ENCODE measurements at regions not wholly inside any gene's neighbourhood (a gene's known extent, or its start where the extent isn't known, plus 50 kb on each side); places are given as distances from the start of the nearest gene placed in this dataset.

DNA sequence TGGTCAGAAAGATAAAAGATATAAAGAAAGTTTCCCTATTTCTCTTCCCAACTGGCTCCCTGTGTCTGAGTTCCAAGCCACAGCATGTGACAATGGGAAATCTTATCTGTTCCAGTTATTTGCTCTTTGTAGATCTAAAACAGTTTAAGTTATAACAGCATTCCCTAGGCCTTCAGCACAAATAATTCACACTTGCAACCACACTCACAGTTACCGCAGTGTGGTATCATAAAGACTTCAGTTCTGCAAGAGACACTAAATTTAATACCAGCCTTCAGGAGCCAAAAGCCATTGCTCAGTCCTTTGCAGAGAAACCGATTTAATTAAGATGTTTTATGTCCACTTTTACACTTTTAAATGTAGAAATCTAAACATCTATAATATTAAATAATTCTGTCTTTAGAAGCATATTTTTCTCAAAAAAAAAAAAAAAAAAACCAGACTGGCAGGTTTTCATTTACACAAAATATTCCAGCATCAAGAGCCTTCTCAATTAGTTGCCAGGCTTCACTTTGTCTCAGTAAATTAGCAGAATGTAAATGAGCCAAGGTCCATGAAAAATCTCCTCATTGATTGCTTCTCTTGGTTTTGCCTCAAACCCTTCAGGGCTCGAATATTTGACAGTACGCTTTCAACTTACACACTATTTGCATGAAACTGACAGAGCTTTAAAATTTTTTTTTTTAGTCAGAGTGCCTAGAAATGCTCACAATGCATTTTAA lies 300.0 kb upstream of the DDI1 start:
- DNase-seq = no peak

GRCh38 chr11:103737037-103737622 lies 299.3 kb upstream of the DDI1 start:
- DNase-seq = no peak

DNA sequence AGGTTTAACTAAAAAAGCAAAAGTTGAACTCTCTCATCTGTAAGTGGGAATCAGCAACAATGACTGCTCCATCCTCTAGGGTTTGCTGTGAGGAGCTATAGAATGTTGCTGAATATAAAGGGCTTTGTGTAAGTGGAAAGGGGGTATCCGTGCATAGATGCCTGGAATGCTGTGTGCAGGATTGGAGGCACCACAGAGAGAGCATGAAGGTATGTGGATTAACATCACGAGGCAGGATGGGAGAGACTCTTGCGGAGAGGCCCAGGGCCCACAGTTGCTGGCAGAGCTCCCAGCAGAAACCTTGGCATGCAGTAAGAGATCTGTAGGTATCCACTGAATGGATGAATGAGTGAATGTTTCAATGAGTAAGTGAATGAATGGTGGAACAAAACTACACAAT lies 298.7 kb upstream of the DDI1 start:
- no peak for DNase-seq

- peak; percentile 55 for DNase-seq
Measured at GRCh38 chr11:103739074-103739796, 297.2 kb upstream of the DDI1 start.

DNA sequence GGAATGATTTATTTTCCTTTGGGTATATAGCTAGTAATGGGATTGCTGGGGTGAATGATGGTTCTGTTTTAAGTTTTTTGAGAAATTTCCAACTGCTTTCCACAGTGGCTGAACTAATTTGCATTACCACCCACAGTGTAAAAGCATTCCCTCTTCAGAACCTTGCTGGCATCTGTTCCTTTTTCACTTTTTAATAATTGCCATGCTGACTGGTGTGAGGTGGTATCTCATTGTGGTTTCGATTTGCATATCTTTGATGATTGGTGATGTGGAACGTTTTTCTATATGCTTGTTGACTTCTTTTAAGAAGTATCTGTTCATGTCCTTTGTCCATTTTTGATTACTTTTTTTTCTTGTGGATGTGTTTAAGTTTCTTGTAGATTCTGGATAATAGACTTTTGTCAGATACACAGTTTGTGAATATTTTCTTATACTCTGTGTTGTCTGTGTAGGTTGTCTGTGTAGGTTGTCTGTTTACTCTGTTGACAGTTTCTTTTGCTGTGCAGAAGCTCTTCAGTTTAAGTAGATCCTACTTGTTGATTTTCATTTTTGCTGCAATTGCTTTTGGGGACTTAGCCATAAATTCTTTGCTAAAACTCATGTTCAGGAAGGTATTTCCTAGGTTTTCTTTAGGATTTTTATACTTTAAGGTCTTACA lies 291.8 kb upstream of the DDI1 start:
- no peak for DNase-seq

- no peak for DNase-seq
Measured at GRCh38 chr11:103749158-103749557, 287.3 kb upstream of the DDI1 start.

DNA sequence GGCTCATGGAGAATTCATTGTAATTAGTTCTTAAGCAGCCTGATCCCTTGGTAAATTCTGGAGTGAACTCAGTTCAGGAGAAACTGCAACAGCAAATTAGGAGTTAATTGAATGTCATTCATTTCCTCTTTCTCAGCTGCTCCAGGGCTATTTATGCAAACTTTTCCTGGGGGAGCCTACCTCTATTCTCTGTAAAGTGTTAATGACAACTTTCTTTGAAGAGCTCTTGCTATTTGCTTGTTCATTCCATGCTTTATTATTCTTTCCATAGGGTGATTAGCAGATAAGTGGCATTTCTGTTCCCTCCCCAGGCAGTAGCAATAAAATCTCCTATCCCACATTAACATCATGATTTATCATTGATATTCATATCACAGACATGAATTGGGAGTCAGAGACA lies 267.6 kb upstream of the DDI1 start:
- no peak for DNase-seq

- DNase-seq = no peak
Measured at GRCh38 chr11:103773059-103773458, 263.4 kb upstream of the DDI1 start.

GRCh38 chr11:103773537-103773936 lies 262.9 kb upstream of the DDI1 start:
- no peak for DNase-seq

GRCh38 chr11:103779054-103779453 lies 257.4 kb upstream of the DDI1 start:
- DNase-seq = no peak

GRCh38 chr11:103789952-103790351 lies 246.5 kb upstream of the DDI1 start:
- no peak for DNase-seq

DNA sequence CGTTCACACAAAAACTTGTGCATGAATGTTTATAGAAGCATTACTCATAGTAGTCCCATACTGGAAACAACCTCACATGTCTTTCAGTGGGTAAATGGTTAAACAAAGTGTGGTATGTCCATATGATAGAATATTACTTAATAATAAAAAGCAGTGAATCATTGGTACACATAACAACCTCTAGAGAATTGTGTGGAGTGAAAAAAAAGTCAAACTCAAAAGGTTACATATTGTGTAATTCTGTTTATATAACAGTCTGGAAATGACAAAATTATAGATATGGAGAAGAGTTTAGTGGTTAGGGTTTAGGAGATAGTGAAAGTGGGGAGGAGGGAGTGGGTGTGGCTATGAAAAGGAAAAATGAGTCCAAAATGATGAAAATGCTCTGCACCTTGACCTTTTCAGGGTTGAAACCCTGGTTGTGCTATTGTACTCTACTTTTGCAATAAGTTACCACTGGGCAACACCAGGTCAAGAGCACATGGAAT lies 243.4 kb upstream of the DDI1 start:
- no peak for DNase-seq

DNA sequence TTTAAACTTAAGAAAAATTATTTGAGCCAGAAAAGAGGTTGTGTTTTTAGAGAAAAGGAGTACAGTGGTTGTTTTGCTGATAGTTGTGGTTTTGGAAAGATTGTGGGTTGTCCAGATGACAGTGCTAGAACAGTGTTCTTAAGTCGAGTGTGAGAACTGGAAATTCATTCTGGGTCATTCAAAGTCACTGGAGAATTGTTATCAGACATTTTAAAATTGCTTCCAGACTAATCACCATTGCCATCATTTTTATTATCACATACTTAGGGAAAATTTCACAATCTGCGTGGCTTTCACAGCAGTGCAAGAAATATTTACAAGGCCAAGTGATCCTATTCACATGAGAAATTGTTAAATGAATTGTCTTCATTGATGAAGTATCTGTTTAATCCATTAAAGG lies 242.2 kb upstream of the DDI1 start:
- no peak for DNase-seq

DNA sequence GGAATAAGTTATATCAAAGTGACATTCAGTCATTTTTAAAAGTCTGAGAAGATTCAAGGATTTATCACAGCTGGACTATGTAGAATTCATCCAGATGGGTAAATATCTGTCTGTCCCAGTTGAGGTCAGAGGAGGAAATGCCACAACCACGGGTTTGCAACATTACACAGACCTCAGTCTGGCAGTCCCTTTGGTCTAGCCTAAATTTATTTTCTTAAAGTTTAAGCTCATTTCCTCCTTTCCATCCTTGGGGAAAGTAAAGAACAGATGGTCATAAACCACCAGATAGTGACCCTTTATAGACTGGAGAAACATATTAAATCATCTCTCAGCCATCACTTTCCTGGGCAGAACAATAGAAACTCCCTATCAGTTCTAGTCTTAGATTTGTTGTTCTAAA lies 238.4 kb upstream of the DDI1 start:
- DNase-seq = no peak

DNA sequence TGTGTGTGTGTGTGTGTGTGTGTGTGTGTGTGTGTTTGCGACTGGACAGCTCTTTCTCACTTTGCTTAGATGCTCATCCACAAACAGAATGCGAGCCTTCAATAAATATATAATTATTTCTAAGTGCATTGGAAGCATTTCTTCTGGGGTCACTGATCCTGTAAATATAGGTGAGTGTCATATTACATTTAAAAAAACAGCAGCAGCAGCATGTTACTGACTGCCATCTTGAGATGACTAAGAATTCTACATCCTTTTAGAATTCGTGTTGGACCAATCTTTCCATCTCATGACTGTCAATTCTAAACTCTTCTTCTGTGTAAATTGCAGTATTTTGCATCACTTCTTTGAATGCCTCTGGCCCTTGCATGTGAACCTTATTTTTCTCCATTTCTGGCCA lies 238.0 kb upstream of the DDI1 start:
- no peak for DNase-seq

DNA sequence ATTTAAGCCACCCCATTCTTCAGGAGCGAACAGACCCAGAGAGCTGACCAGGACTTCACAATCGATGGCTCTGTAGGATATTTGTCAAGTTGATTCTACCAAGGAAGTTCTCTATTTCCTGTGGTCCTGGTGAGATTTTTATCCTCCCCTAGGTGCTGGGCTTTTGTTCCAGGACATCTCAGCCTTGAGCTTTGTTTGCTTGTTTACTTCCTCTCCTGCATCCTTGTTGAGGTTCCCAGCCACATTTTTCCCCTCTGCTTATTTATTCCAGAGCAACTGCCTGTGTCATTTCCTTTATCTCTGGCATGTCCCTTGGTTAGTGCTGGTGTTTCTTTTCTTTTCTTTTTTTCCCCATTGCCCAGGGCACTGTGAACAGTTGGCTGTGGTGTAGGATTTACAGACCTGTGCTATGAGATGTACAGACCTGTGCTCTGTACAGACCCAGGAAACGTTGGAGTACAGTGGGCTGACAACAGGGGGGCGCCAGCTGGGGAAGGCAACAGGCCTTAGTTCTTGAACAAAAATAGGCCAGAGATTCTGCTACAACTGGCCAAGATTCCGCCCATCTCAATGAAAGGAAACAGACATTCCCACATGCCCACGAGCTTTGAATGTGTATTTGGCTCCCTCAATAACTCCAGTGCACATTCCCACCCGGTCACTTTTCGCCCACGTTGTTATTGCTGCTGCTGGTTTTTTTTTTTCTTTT lies 235.9 kb upstream of the DDI1 start:
- DNase-seq = no peak

DNA sequence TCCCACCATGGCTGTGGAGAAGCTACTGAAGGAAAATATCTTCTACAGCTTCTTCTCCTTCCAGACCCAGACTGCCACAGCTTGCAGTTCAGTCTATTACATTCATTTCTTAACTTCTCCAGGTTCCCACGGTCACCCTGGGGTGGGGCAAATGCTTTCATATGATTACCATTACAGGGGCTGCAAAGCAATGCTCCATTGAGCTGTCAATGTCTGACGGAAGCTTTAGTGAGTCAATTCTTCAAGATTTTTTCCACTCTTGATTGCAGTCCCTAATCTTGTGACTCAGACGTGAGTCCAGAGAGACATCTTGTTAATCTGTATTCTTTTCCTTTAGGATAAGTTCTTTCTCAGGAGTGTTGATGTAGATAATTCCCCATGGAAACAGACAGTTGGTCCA lies 233.4 kb upstream of the DDI1 start:
- DNase-seq = no peak

DNA sequence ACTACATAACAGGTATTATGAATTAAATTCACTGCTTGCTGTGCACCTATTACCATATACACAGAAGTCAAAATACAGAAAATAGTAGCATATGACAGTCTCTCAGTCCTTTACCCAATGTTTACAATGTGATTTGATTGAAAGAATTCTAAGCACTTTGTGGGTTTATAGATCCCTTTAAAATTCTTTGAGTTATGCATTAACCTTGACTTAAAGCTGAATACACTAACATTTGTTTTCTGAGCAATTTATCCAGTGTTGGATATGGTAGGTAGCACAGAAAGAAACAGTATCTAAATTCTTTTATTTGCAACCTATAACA lies 230.8 kb upstream of the DDI1 start:
- no peak for DNase-seq

DNA sequence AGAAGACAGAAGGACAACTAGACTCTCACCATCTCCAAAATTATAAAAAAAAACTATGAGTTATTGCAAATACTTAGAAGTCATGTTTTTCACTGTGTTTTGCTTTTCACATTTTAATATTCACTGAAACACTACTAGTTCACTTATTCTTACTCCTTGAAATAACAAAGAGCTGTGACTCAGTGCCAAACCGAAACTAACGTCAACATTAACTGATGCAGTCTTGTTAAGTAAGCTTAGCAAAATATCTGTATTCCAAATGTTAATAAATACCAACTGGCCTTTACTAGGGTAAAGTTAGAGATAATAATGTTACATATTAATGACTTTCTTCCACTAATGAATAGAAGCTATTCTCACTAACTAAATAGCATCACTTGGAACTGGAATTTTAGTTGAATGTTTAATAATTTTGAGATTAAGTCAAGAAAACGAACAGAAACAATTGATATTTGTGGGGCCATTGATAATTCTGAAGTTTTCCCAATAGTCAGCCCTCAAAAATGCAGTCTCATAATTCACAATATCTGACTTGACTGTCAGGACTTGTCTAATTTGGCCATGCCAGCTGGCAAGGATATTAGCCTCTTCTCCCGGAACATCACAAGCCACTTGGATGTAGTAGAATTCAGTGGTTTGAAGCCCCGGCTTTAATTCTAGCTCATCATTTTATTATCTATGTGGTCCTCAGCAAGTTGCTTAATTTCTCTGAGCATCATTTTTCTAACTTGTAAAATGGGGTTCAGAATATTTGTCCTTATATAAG lies 230.1 kb upstream of the DDI1 start:
- no peak for DNase-seq

- DNase-seq = no peak
Measured at GRCh38 chr11:103807806-103808205, 228.6 kb upstream of the DDI1 start.

GRCh38 chr11:103808252-103808651 lies 228.2 kb upstream of the DDI1 start:
- DNase-seq = no peak

DNA sequence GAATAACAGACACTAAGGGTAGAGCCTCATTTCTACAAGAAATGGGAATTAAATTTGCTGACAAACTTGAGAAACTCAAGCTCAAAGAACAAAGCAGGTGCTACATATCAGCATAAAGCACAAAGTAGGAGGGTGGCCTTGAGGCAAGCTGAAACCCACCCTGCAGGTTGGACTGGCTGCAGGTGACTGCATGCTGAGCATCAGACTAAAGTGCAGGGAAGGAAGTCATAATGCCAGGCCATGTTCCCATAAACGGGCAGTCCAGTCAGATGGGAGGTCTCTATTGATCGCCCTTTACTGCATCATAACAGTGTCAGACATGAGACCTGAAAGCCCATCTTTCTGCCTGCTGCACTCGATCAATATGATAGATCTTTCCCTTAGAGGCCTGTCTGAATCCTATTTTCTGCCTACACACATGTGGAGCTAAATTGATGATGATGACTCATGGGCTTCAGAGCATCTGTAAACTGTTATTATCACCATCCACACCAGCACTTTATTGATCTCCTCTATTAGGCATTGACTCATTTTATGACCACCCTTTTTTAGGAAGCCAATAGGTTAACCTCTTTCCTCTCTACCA lies 224.5 kb upstream of the DDI1 start:
- DNase-seq = no peak
